Epithelial cell of proximal tubule (primary cell): ENCODE measurements at regions not wholly inside any gene's neighbourhood (a gene's known extent, or its start where the extent isn't known, plus 50 kb on each side); places are given as distances from the start of the nearest gene placed in this dataset.

ENCODE experiments used
- DNase-seq: peaks from one replicate; pipeline ENCODE4 v3.0.0-alpha.2; 2011; ENCODE audit warnings: low read depth
- H3K4me3 ChIP-seq: 2 replicates; pipeline ENCODE4 v1.5.1; 2011; ENCODE audit warnings: low read depth, mild to moderate bottlenecking, low read length
- CTCF ChIP-seq: conservative IDR thresholded peaks from 2 replicates; pipeline ENCODE4 v1.5.1; 2012; ENCODE audit warnings: low read depth, mild to moderate bottlenecking, low read length

- no peak for DNase-seq
- H3K4me3 ChIP-seq = no peak overlapping the region
- TF ChIP-seq CTCF = no peak
Measured at GRCh38 chr13:72004246-72004645, 137.2 kb upstream of the DACH1 start.

- H3K4me3 ChIP-seq = no peak overlapping the region
- no peak for TF ChIP-seq CTCF
Measured at GRCh38 chr13:71998223-71998622, 131.2 kb upstream of the DACH1 start.

GRCh38 chr13:71979616-71980015, 112.6 kb upstream of the DACH1 start:
- DNase-seq = no peak
- peak; percentile 59 for TF ChIP-seq CTCF
- no peak overlapping the region for H3K4me3 ChIP-seq

More at GRCh38 chr13:71998223-71998622, 131.2 kb upstream of the DACH1 start:
- no peak for DNase-seq

GRCh38 chr13:71977028-71977427, 110.0 kb upstream of the DACH1 start:
- no peak for DNase-seq
- TF ChIP-seq CTCF = no peak
- no peak overlapping the region for H3K4me3 ChIP-seq

GRCh38 chr13:71967990-71968389, 101.0 kb upstream of the DACH1 start:
- no peak overlapping the region for H3K4me3 ChIP-seq
- no peak for DNase-seq
- TF ChIP-seq CTCF = no peak

GRCh38 chr13:71964491-71965100, 97.6 kb upstream of the DACH1 start:
- no peak for TF ChIP-seq CTCF
- H3K4me3 ChIP-seq = no peak overlapping the region
- no peak for DNase-seq

- DNase-seq = no peak
- H3K4me3 ChIP-seq = no peak overlapping the region
- TF ChIP-seq CTCF = no peak
Measured at GRCh38 chr13:71962735-71963134, 95.7 kb upstream of the DACH1 start.
